HEK293T (cell line): ENCODE measurements at regions not wholly inside any gene's neighbourhood (a gene's known extent, or its start where the extent isn't known, plus 50 kb on each side); places are given as distances from the start of the nearest gene placed in this dataset.

Source experiments
- CTCF ChIA-PET: fragments of 350-600 bp; formaldehyde crosslinking; extraction: SDS; loops from one replicate; lab custom pipeline; 2021; ENCODE audit warnings: antibody characterized with exemption, inconsistent platforms; lab: Yijun Ruan, JAX
- POLR2A ChIA-PET: fragments of 350-600 bp; formaldehyde crosslinking; extraction: SDS; loops from one replicate; lab custom pipeline; 2020; ENCODE audit warnings: antibody characterized with exemption, inconsistent platforms; lab: Yijun Ruan, JAX
- DNase-seq: peaks from one replicate; pipeline ENCODE4 v3.0.0; 2012; ENCODE audit warnings: mixed read lengths; ENCODE audit errors: extremely low spot score
- ARNT ChIP-seq: fragments of 450-650 bp; IDR thresholded peaks from 2 replicates; pipeline ENCODE4 v1.6.1; 2017; ENCODE audit warnings: mild to moderate bottlenecking
- BHLHE40 ChIP-seq: fragments of 450-650 bp; IDR thresholded peaks from 2 replicates; pipeline ENCODE4 v1.6.1; 2016; ENCODE audit warnings: mild to moderate bottlenecking, moderate library complexity, borderline replicate concordance
- CTBP1 ChIP-seq: fragments of 450-650 bp; IDR thresholded peaks from 2 replicates; pipeline ENCODE4 v1.6.1; 2016; ENCODE audit warnings: borderline replicate concordance
- ELF4 ChIP-seq: fragments of 450-650 bp; IDR thresholded peaks from 2 replicates; pipeline ENCODE4 v1.6.1; 2017; ENCODE audit warnings: antibody characterized with exemption
- FOXA1 ChIP-seq: fragments of 450-650 bp; IDR thresholded peaks from 2 replicates; pipeline ENCODE4 v1.6.1; 2016; ENCODE audit warnings: mild to moderate bottlenecking
- FOXK2 ChIP-seq: fragments of 450-650 bp; IDR thresholded peaks from 2 replicates; pipeline ENCODE4 v1.6.1; 2016; ENCODE audit warnings: mild to moderate bottlenecking
- FOXM1 ChIP-seq: fragments of 450-650 bp; IDR thresholded peaks from 2 replicates; pipeline ENCODE4 v1.6.1; 2017; ENCODE audit warnings: mild to moderate bottlenecking, borderline replicate concordance
- HDGF ChIP-seq: fragments of 450-650 bp; IDR thresholded peaks from 2 replicates; pipeline ENCODE4 v1.6.1; 2017; ENCODE audit warnings: antibody characterized with exemption, borderline replicate concordance
- L3MBTL2 ChIP-seq: fragments of 450-650 bp; conservative IDR thresholded peaks from 2 replicates; pipeline ENCODE4 v1.6.1; 2016; ENCODE audit warnings: mild to moderate bottlenecking
- LEF1 ChIP-seq: fragments of 450-650 bp; IDR thresholded peaks from 2 replicates; pipeline ENCODE4 v1.6.1; 2017; ENCODE audit warnings: mild to moderate bottlenecking, borderline replicate concordance
- NFRKB ChIP-seq: fragments of 450-650 bp; IDR thresholded peaks from 2 replicates; pipeline ENCODE4 v1.6.1; 2016; ENCODE audit warnings: mild to moderate bottlenecking, moderate library complexity
- SP1 ChIP-seq: fragments of 450-650 bp; IDR thresholded peaks from 2 replicates; pipeline ENCODE4 v1.6.1; 2017
- SUZ12 ChIP-seq: fragments of 450-650 bp; IDR thresholded peaks from 2 replicates; pipeline ENCODE4 v1.6.1; 2016; ENCODE audit warnings: mild to moderate bottlenecking
- TARDBP ChIP-seq: fragments of 450-650 bp; IDR thresholded peaks from 2 replicates; pipeline ENCODE4 v1.6.1; 2016
- ZNF384 ChIP-seq: fragments of 450-650 bp; IDR thresholded peaks from 2 replicates; pipeline ENCODE4 v1.6.1; 2016
- TF ChIP-seq, protein P1 (sequence below): fragments of 450-650 bp; IDR thresholded peaks from 2 replicates; pipeline ENCODE4 v1.6.1; 2016

- CTCF ChIA-PET = no interaction called here
- TF ChIP-seq FOXM1 (no peak), HDGF (no peak), SUZ12 (no peak), CTBP1 (no peak), L3MBTL2 (no peak), NFRKB (no peak), FOXK2 (no peak), FOXA1 (no peak), ARNT (no peak), ZNF384 (no peak), TARDBP (no peak), SP1 (no peak)
- TF ChIP-seq, protein P1, sequence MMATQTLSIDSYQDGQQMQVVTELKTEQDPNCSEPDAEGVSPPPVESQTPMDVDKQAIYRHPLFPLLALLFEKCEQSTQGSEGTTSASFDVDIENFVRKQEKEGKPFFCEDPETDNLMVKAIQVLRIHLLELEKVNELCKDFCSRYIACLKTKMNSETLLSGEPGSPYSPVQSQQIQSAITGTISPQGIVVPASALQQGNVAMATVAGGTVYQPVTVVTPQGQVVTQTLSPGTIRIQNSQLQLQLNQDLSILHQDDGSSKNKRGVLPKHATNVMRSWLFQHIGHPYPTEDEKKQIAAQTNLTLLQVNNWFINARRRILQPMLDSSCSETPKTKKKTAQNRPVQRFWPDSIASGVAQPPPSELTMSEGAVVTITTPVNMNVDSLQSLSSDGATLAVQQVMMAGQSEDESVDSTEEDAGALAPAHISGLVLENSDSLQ = no peak
- DNase-seq = peak; percentile 19
- POLR2A ChIA-PET = no interaction called here
Observed at GRCh38 chr1:195939844-195940243, 668.4 kb downstream of the KCNT2 start.

DNA sequence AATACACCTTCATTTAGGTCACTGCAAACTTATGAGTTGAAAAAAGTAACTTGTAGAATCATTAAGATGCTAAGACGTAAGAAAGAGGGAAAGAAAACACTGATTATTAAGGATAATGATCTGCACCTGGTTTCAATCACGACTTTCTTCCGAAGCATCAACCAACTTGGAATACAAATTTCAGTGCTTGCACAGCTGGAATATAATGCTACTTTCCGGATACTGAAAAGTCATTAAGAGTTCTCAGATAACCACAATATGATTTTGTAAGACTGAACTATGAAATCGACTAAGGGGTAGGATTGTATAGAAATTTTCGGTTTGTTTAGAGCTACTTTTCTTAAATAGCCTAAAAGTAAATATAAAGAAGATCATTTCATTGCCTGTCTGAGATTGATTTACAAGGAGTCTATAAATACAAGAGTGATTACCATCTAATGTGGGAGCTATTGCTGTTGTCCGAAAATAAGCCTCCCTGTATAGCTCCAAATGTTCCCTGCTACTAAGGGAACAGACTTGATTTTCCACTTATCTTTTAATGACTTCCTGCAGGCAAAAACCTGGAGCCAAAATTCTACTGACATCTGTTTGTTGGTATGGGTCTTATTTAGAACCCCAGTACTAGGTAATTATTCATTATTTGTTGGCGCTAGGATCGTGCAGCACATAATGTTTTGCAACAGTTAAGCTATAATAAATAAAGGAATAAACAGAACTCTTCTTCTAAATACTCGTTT is 673.3 kb downstream of the KCNT2 start:
- no peak for DNase-seq
- TF ChIP-seq, protein P1 = peak; percentile 39; the same call in 1 of the 2 replicates
- TF ChIP-seq LEF1 = no peak
- POLR2A ChIA-PET = no interaction called here
- CTCF ChIA-PET = no interaction called here

DNA sequence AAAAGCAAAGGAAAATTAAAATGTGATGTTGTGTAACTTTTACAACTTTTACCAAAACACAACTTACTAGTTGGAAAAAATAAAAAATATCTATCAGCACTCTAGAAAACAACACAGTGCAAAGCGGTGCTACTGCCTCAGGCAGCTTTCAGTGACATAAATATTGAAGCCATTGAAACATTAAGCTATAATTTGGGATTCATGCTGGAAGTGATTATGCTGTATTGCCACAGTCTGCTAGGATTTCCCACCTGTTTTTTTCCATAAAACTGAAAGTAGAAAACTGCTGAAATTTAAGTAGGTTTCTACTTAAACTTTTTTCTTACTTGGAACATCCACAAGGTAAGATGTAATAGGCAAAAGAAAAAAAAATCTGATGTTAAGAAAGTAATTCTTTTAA is 674.4 kb downstream of the KCNT2 start:
- ChIA-PET POLR2A (no interaction called here), CTCF (no interaction called here)
- no peak for DNase-seq
- TF ChIP-seq NFRKB = no peak
- TF ChIP-seq ZNF384 = no peak
- no peak for TF ChIP-seq HDGF
- TF ChIP-seq ELF4 = no peak
- TF ChIP-seq BHLHE40 = no peak

DNA sequence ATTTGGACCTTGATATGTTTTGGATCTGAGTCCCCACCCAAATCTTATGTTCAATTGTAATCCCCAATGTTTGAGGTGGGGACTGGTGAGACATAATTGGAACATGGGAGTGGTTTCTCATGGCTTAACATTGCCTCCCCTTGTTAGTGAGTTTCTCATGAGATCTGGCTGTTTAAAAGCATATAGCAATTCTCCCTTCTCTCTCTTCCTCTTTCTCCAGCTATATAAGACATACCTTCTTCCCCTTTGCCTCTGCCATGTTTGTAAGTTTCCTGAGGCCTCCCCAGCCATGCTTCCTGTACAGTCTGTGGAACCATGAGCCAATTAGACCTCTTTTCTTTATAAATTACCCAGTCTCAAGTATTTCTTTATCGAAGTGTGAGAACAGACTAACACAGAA is 692.4 kb downstream of the KCNT2 start:
- DNase-seq = no peak
- TF ChIP-seq HDGF (no peak), CTBP1 (no peak), BHLHE40 (no peak), NFRKB (no peak), L3MBTL2 (no peak), FOXA1 (no peak), SP1 (no peak), TARDBP (no peak), FOXM1 (no peak), FOXK2 (no peak), SUZ12 (no peak), ELF4 (no peak), ARNT (no peak)
- TF ChIP-seq, protein P1 = no peak
- ChIA-PET POLR2A (no interaction called here), CTCF (no interaction called here)

DNA sequence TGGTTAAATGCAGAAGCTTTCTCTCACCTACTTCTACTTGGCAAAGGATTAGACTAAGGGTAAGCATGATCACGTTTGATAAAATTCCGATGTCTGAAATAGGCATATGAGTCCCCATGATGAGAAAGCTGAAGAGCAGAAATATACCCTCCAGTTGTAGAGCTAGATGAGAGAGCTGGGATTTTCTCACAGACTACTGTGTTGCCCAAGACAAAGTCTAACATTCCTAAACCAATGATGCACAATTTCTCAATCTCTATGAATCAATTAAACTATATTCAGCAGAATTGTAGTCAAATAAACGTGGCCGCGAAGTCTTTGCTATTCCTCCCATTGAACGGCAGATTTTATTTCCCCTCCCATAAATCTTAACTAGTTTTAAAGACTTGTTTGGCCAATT is 699.2 kb downstream of the KCNT2 start:
- ChIA-PET POLR2A (no interaction called here), CTCF (no interaction called here)
- no peak for TF ChIP-seq CTBP1
- no peak for TF ChIP-seq NFRKB
- TF ChIP-seq FOXA1 = no peak
- no peak for TF ChIP-seq SP1
- no peak for TF ChIP-seq BHLHE40
- TF ChIP-seq, protein P1 = no peak
- TF ChIP-seq ARNT = no peak
- no peak for TF ChIP-seq ZNF384
- no peak for TF ChIP-seq HDGF
- TF ChIP-seq L3MBTL2 = no peak
- no peak for TF ChIP-seq SUZ12
- no peak for TF ChIP-seq LEF1
- TF ChIP-seq TARDBP = no peak
- no peak for TF ChIP-seq ELF4
- no peak for TF ChIP-seq FOXM1
- TF ChIP-seq FOXK2 = no peak
- DNase-seq = no peak

DNA sequence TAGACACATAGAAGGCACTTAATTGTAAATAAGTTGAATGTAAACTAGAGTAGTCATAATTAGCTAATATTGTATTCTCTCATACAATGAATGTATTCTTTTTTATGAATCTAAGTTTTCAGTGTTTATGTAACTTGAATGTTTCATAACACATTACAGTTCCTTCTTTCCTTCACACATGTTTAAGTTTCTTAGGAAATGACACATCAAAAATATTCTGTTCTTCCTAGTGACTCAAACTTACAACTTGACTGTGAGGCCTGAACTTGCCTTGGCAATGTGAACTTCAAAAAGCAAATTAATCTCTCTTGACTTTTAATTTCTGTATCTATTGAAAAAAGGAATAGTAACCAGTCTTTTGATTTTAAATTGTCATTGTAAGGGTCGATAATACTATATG is 700.1 kb downstream of the KCNT2 start:
- CTCF ChIA-PET = no interaction called here
- no peak for TF ChIP-seq L3MBTL2
- POLR2A ChIA-PET = no interaction called here
- no peak for DNase-seq
